ENCODE measurements at regions not wholly inside any gene's neighbourhood (a gene's known extent, or its start where the extent isn't known, plus 50 kb on each side); places are given as distances from the start of the nearest gene placed in this dataset.

DNA sequence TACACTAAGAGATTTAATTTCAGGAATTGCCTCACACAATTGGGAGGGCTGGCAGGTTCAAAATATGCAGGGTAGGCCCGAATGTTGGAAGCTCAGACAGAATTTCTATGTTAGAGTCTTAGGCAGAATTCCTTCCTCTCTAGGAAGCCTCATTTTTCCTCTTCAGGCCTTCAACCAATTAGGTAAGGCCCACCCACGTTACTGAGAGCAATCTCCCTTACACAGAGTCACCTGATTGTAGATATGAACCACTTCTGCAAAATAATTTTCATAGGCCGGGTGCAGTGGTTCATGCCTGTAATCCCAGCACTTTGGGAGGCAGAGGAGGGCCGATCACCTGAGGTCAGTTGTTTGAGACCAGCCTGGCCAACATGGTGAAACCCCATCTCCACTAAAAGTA is 50.2 kb upstream of the HIVEP1 start:
- Histone ChIP-seq H3K9me3 (no peaks in the 10 kb centered on the region), H3K4me1 (peaks cover 0 to 6% (median 0%) of the 10 kb centered on the region in 4 donors), H3K36me3 (no peaks in the 10 kb centered on the region), H3K4me3 (no peak overlapping the region), H3K27me3 (no peaks in the 10 kb centered on the region), H3K27ac (no peak overlapping the region)
- no peak for DNase-seq
- TF ChIP-seq, protein P1, sequence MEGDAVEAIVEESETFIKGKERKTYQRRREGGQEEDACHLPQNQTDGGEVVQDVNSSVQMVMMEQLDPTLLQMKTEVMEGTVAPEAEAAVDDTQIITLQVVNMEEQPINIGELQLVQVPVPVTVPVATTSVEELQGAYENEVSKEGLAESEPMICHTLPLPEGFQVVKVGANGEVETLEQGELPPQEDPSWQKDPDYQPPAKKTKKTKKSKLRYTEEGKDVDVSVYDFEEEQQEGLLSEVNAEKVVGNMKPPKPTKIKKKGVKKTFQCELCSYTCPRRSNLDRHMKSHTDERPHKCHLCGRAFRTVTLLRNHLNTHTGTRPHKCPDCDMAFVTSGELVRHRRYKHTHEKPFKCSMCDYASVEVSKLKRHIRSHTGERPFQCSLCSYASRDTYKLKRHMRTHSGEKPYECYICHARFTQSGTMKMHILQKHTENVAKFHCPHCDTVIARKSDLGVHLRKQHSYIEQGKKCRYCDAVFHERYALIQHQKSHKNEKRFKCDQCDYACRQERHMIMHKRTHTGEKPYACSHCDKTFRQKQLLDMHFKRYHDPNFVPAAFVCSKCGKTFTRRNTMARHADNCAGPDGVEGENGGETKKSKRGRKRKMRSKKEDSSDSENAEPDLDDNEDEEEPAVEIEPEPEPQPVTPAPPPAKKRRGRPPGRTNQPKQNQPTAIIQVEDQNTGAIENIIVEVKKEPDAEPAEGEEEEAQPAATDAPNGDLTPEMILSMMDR (IDR thresholded peaks at IDR 0.05) = no peak
- intact Hi-C loops (cut with DNase I; ENCODE audit: low total_unique reads) = no loop called here

GRCh38 chr6:11960909-11961779 is 51.0 kb upstream of the HIVEP1 start:
- TF ChIP-seq, protein P1 (IDR thresholded peaks at IDR 0.05) = no peak
- Histone ChIP-seq H3K9me3 (no peaks in the 10 kb centered on the region), H3K36me3 (no peaks in the 10 kb centered on the region), H3K27ac (no peak overlapping the region), H3K4me1 (peaks cover 0 to 6% (median 0%) of the 10 kb centered on the region in 4 donors), H3K27me3 (no peaks in the 10 kb centered on the region), H3K4me3 (no peak overlapping the region)
- intact Hi-C loops (cut with DNase I; ENCODE audit: low total_unique reads) = no loop called here
- no peak for DNase-seq

- Histone ChIP-seq H3K36me3 (no peaks in the 10 kb centered on the region), H3K4me1 (no peaks in the 10 kb centered on the region), H3K4me3 (no peak overlapping the region), H3K27me3 (no peaks in the 10 kb centered on the region), H3K9me3 (no peaks in the 10 kb centered on the region), H3K27ac (no peak overlapping the region)
- no peak for DNase-seq
- intact Hi-C loops (cut with DNase I; ENCODE audit: low total_unique reads) = no loop called here
- TF ChIP-seq, protein P1 (IDR thresholded peaks at IDR 0.05) = no peak
These were observed 55.3 kb upstream of the HIVEP1 start for GRCh38 chr6:11956781-11957180.

GRCh38 chr6:11953641-11954040 is 58.5 kb upstream of the HIVEP1 start:
- no peak for DNase-seq
- no peaks in the 10 kb centered on the region for H3K4me1 ChIP-seq
- H3K9me3 ChIP-seq = no peaks in the 10 kb centered on the region
- no peak overlapping the region for H3K27ac ChIP-seq
- H3K4me3 ChIP-seq = no peak overlapping the region
- TF ChIP-seq, protein P1 (IDR thresholded peaks at IDR 0.05) = no peak
- intact Hi-C loops (cut with DNase I; ENCODE audit: low total_unique reads) = no loop called here
- no peaks in the 10 kb centered on the region for H3K27me3 ChIP-seq
- H3K36me3 ChIP-seq = no peaks in the 10 kb centered on the region

DNA sequence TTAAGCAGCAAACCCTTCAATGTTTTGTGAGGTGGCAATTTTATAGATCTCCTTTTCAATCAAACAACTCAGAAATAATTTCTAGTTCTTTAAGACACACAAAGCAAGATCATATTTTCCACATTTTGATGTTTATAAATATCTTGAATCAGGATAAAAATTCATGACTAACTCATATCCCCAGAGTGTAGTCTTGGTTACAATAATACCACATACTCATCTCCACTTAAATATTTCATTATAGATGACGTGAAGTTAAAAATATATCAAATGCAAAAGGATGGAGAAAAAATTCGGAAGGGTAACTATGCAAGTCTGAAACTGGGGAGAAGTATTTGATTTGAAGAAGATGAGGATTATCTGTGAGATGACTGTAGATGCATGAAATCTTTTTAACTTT is 59.8 kb upstream of the HIVEP1 start:
- Histone ChIP-seq H3K9me3 (no peaks in the 10 kb centered on the region), H3K27me3 (no peaks in the 10 kb centered on the region), H3K36me3 (no peaks in the 10 kb centered on the region), H3K27ac (no peak overlapping the region), H3K4me1 (no peaks in the 10 kb centered on the region), H3K4me3 (no peak overlapping the region)
- TF ChIP-seq, protein P1 (IDR thresholded peaks at IDR 0.05) = no peak
- no peak for DNase-seq
- intact Hi-C loops (cut with DNase I; ENCODE audit: low total_unique reads) = no loop called here
